ENCODE measurements at regions not wholly inside any gene's neighbourhood (a gene's known extent, or its start where the extent isn't known, plus 50 kb on each side); places are given as distances from the start of the nearest gene placed in this dataset.
"Not testable (repeated sequence)": the region's sequence is repeated elsewhere in the genome, so short reads cannot be mapped to it uniquely, and the experiment has no call there.

DNA sequence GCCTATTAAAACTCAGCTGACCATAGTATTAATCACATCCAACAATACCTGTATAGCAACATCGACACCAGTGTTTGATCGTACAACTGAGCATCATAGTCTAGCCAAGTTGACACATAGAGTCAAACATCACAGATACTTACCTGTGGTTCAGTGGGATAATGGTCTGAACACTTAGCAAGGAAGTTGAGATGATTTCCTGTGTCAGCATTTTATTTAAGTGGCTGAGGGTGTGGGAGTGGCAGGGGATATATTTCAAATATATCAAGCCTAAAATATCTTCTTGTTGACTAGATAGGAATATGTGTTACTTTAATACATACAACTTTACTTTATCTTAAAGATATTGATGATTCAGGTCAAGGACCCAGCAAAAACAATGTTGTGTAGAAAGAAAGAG lies 1038.6 kb downstream of the TSN start:
- Histone ChIP-seq H3K36me3 (ENCODE audit: control insufficient read depth in 3 of 3, insufficient read depth in 2 of 3, low read depth in 1 of 3, low read length in 3 of 3) (no peaks in the 10 kb centered on the region), H3K27me3 (ENCODE audit: control insufficient read depth in 3 of 3, insufficient read depth in 3 of 3, low read length in 3 of 3) (no peaks in the 10 kb centered on the region), H3K4me1 (ENCODE audit: control insufficient read depth in 3 of 3, insufficient read depth in 2 of 3, low read depth in 1 of 3, low read length in 2 of 3) (no peaks in the 10 kb centered on the region), H3K4me3 (ENCODE audit: low read depth in 1 of 3, low read length in 3 of 3) (no peak overlapping the region), H3K27ac (ENCODE audit: low read depth in 1 of 3, low read length in 2 of 3) (no peak overlapping the region), H3K9me3 (ENCODE audit: control insufficient read depth in 2 of 2, insufficient read depth in 1 of 2, low read depth in 1 of 2, low read length in 1 of 2) (no peaks in the 10 kb centered on the region)
- FAIRE-seq: no peak
- no peak for DNase-seq
- WGBS, 3 donors: 94% methylated on average over 2 of the region's 2 CpGs

- H3K27ac ChIP-seq (ENCODE audit: low read depth in 1 of 3, low read length in 2 of 3): no peak overlapping the region
- no peaks in the 10 kb centered on the region for H3K36me3 ChIP-seq (ENCODE audit: control insufficient read depth in 3 of 3, insufficient read depth in 2 of 3, low read depth in 1 of 3, low read length in 3 of 3)
- 74 to 77% (median 74%) methylated on average over 5 of the region's 5 CpGs for WGBS, 3 donors
- no peaks in the 10 kb centered on the region for H3K27me3 ChIP-seq (ENCODE audit: control insufficient read depth in 3 of 3, insufficient read depth in 3 of 3, low read length in 3 of 3)
- H3K4me1 ChIP-seq (ENCODE audit: control insufficient read depth in 3 of 3, insufficient read depth in 2 of 3, low read depth in 1 of 3, low read length in 2 of 3): no peaks in the 10 kb centered on the region
- DNase-seq (no peak), FAIRE-seq (no peak)
- no peaks in the 10 kb centered on the region for H3K9me3 ChIP-seq (ENCODE audit: control insufficient read depth in 2 of 2, insufficient read depth in 1 of 2, low read depth in 1 of 2, low read length in 1 of 2)
- H3K4me3 ChIP-seq (ENCODE audit: low read depth in 1 of 3, low read length in 3 of 3): no peak overlapping the region
Measured at GRCh38 chr2:122795763-122796162, 1040.3 kb downstream of the TSN start.

- H3K9me3 ChIP-seq (ENCODE audit: control insufficient read depth in 2 of 2, insufficient read depth in 1 of 2, low read depth in 1 of 2, low read length in 1 of 2): no peaks in the 10 kb centered on the region
- DNase-seq (no peak), FAIRE-seq (no peak)
- no peak overlapping the region for H3K4me3 ChIP-seq (ENCODE audit: low read depth in 1 of 3, low read length in 3 of 3)
- H3K4me1 ChIP-seq (ENCODE audit: control insufficient read depth in 3 of 3, insufficient read depth in 2 of 3, low read depth in 1 of 3, low read length in 2 of 3): no peaks in the 10 kb centered on the region
- H3K27ac ChIP-seq (ENCODE audit: low read depth in 1 of 3, low read length in 2 of 3): no peak overlapping the region
- no peaks in the 10 kb centered on the region for H3K27me3 ChIP-seq (ENCODE audit: control insufficient read depth in 3 of 3, insufficient read depth in 3 of 3, low read length in 3 of 3)
- H3K36me3 ChIP-seq (ENCODE audit: control insufficient read depth in 3 of 3, insufficient read depth in 2 of 3, low read depth in 1 of 3, low read length in 3 of 3): no peaks in the 10 kb centered on the region
Measured at GRCh38 chr2:122799391-122799790, 1043.9 kb downstream of the TSN start.

DNA sequence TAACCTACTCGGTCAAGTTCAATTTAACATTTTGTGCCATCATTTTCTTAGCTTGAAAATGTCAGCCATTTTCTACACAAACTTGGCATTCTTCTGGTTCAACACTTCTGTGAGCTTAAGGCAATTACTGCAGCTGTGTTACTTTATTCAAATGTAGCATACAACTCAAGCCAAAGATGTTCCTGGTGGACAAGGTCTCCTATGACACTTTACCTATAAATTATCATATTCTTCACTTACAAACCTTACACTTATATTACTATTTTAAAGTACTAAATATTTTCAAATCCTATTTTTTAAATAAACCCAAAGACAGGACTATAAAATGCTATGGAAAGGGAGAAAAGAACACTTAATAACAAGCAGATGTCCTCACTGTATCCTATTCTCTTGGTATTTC lies 1045.3 kb downstream of the TSN start:
- WGBS, 3 donors: 78 to 89% (median 88%) methylated on average over 1 of the region's 1 CpG
- Histone ChIP-seq H3K9me3 (ENCODE audit: control insufficient read depth in 2 of 2, insufficient read depth in 1 of 2, low read depth in 1 of 2, low read length in 1 of 2) (no peaks in the 10 kb centered on the region), H3K36me3 (ENCODE audit: control insufficient read depth in 3 of 3, insufficient read depth in 2 of 3, low read depth in 1 of 3, low read length in 3 of 3) (no peaks in the 10 kb centered on the region), H3K4me1 (ENCODE audit: control insufficient read depth in 3 of 3, insufficient read depth in 2 of 3, low read depth in 1 of 3, low read length in 2 of 3) (no peaks in the 10 kb centered on the region), H3K4me3 (ENCODE audit: low read depth in 1 of 3, low read length in 3 of 3) (no peak overlapping the region), H3K27me3 (ENCODE audit: control insufficient read depth in 3 of 3, insufficient read depth in 3 of 3, low read length in 3 of 3) (no peaks in the 10 kb centered on the region), H3K27ac (ENCODE audit: low read depth in 1 of 3, low read length in 2 of 3) (no peak overlapping the region)
- FAIRE-seq (no peak), DNase-seq (no peak)

DNA sequence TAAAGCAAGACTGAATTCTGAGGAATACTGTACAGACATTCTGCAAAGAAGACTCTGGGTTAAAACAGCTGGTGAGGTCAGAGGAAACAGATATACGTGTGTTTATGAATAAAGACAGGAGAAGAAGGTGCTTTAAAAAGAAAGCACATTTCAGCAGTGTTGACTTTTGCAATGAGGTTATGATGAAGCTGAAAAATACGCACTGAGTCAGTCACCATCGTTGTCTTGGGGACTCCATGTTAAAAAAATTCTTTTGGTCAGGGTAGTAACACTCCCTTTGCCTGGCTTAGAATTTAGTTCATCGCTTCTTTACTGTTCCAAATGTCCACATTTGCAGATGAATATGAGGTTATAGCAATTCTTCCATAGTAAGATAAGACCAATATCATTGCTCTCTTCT lies 1049.0 kb downstream of the TSN start:
- Histone ChIP-seq H3K4me3 (ENCODE audit: low read depth in 1 of 3, low read length in 3 of 3) (no peak overlapping the region), H3K4me1 (ENCODE audit: control insufficient read depth in 3 of 3, insufficient read depth in 2 of 3, low read depth in 1 of 3, low read length in 2 of 3) (no peaks in the 10 kb centered on the region), H3K36me3 (ENCODE audit: control insufficient read depth in 3 of 3, insufficient read depth in 2 of 3, low read depth in 1 of 3, low read length in 3 of 3) (no peaks in the 10 kb centered on the region), H3K27ac (ENCODE audit: low read depth in 1 of 3, low read length in 2 of 3) (no peak overlapping the region), H3K27me3 (ENCODE audit: control insufficient read depth in 3 of 3, insufficient read depth in 3 of 3, low read length in 3 of 3) (no peaks in the 10 kb centered on the region), H3K9me3 (ENCODE audit: control insufficient read depth in 2 of 2, insufficient read depth in 1 of 2, low read depth in 1 of 2, low read length in 1 of 2) (peaks cover 0 to 12% of the 10 kb centered on the region in 2 donors)
- WGBS, 3 donors: 80 to 86% (median 85%) methylated on average over 4 of the region's 4 CpGs
- FAIRE-seq (no peak), DNase-seq (no peak)

DNA sequence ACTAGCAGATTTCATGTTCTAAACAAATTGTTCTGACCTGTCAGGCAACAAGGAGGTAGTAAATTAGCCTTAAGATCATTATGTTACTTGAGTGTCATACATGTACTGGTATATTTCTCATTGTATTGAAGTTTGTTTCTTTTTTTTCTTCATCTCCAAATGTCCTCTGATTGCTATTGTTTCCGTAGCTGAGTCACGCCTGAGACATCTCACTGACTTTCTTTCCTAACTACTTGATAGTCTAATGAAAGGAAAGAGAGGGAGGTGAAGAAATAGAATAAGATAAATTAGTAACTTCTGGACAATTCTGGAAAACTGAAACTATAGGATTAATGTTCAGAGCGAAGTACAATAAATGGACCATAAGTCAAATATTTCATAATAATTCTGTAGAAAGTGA lies 1049.9 kb downstream of the TSN start:
- no peak for FAIRE-seq
- 87 to 98% (median 97%) methylated on average over 3 of the region's 3 CpGs for WGBS, 3 donors
- peaks cover 0 to 12% of the 10 kb centered on the region in 2 donors for H3K9me3 ChIP-seq (ENCODE audit: control insufficient read depth in 2 of 2, insufficient read depth in 1 of 2, low read depth in 1 of 2, low read length in 1 of 2)
- no peak overlapping the region for H3K4me3 ChIP-seq (ENCODE audit: low read depth in 1 of 3, low read length in 3 of 3)
- no peaks in the 10 kb centered on the region for H3K36me3 ChIP-seq (ENCODE audit: control insufficient read depth in 3 of 3, insufficient read depth in 2 of 3, low read depth in 1 of 3, low read length in 3 of 3)
- H3K27me3 ChIP-seq (ENCODE audit: control insufficient read depth in 3 of 3, insufficient read depth in 3 of 3, low read length in 3 of 3): no peaks in the 10 kb centered on the region
- no peak overlapping the region for H3K27ac ChIP-seq (ENCODE audit: low read depth in 1 of 3, low read length in 2 of 3)
- no peaks in the 10 kb centered on the region for H3K4me1 ChIP-seq (ENCODE audit: control insufficient read depth in 3 of 3, insufficient read depth in 2 of 3, low read depth in 1 of 3, low read length in 2 of 3)
- DNase-seq: no peak

- no peak for FAIRE-seq
- 87 to 93% (median 89%) methylated on average over 4 of the region's 4 CpGs for WGBS, 3 donors
Measured at GRCh38 chr2:122808286-122808969, 1053.0 kb downstream of the TSN start.

GRCh38 chr2:122812214-122812613 lies 1056.8 kb downstream of the TSN start:
- not testable (repeated sequence) for DNase-seq; H3K27me3 ChIP-seq (ENCODE audit: control insufficient read depth in 3 of 3, insufficient read depth in 3 of 3, low read length in 3 of 3); FAIRE-seq; H3K27ac ChIP-seq (ENCODE audit: low read depth in 1 of 3, low read length in 2 of 3); H3K4me3 ChIP-seq (ENCODE audit: low read depth in 1 of 3, low read length in 3 of 3); H3K36me3 ChIP-seq (ENCODE audit: control insufficient read depth in 3 of 3, insufficient read depth in 2 of 3, low read depth in 1 of 3, low read length in 3 of 3); H3K4me1 ChIP-seq (ENCODE audit: control insufficient read depth in 3 of 3, insufficient read depth in 2 of 3, low read depth in 1 of 3, low read length in 2 of 3)
- 66 to 81% (median 79%) methylated on average over 4 of the region's 4 CpGs for WGBS, 3 donors
- H3K9me3 ChIP-seq (ENCODE audit: control insufficient read depth in 2 of 2, insufficient read depth in 1 of 2, low read depth in 1 of 2, low read length in 1 of 2): peaks cover 0 to 12% of the 10 kb centered on the region in 2 donors

More at GRCh38 chr2:122808286-122808969, 1053.0 kb downstream of the TSN start:
- Histone ChIP-seq H3K9me3 (ENCODE audit: control insufficient read depth in 2 of 2, insufficient read depth in 1 of 2, low read depth in 1 of 2, low read length in 1 of 2) (peaks cover 0 to 12% of the 10 kb centered on the region in 2 donors), H3K27ac (ENCODE audit: low read depth in 1 of 3, low read length in 2 of 3) (no peak overlapping the region), H3K27me3 (ENCODE audit: control insufficient read depth in 3 of 3, insufficient read depth in 3 of 3, low read length in 3 of 3) (no peaks in the 10 kb centered on the region), H3K4me3 (ENCODE audit: low read depth in 1 of 3, low read length in 3 of 3) (no peak overlapping the region), H3K4me1 (ENCODE audit: control insufficient read depth in 3 of 3, insufficient read depth in 2 of 3, low read depth in 1 of 3, low read length in 2 of 3) (no peaks in the 10 kb centered on the region), H3K36me3 (ENCODE audit: control insufficient read depth in 3 of 3, insufficient read depth in 2 of 3, low read depth in 1 of 3, low read length in 3 of 3) (no peaks in the 10 kb centered on the region)
- DNase-seq: no peak

- no peak overlapping the region for H3K4me3 ChIP-seq (ENCODE audit: low read depth in 1 of 3, low read length in 3 of 3)
- WGBS, 3 donors: 74 to 96% (median 88%) methylated on average over 1 of the region's 1 CpG
- DNase-seq: no peak
- no peaks in the 10 kb centered on the region for H3K4me1 ChIP-seq (ENCODE audit: control insufficient read depth in 3 of 3, insufficient read depth in 2 of 3, low read depth in 1 of 3, low read length in 2 of 3)
- no peak for FAIRE-seq
- H3K27ac ChIP-seq (ENCODE audit: low read depth in 1 of 3, low read length in 2 of 3): no peak overlapping the region
- no peaks in the 10 kb centered on the region for H3K36me3 ChIP-seq (ENCODE audit: control insufficient read depth in 3 of 3, insufficient read depth in 2 of 3, low read depth in 1 of 3, low read length in 3 of 3)
- H3K9me3 ChIP-seq (ENCODE audit: control insufficient read depth in 2 of 2, insufficient read depth in 1 of 2, low read depth in 1 of 2, low read length in 1 of 2): no peaks in the 10 kb centered on the region
- no peaks in the 10 kb centered on the region for H3K27me3 ChIP-seq (ENCODE audit: control insufficient read depth in 3 of 3, insufficient read depth in 3 of 3, low read length in 3 of 3)
Measured at GRCh38 chr2:122815120-122815519, 1059.7 kb downstream of the TSN start.
